ENCODE measurements at regions not wholly inside any gene's neighbourhood (a gene's known extent, or its start where the extent isn't known, plus 50 kb on each side); places are given as distances from the start of the nearest gene placed in this dataset.

GRCh38 chr9:29966247-29966646, 2393.0 kb upstream of the C9orf72 start:
- TF ChIP-seq CTCF (IDR thresholded peaks at IDR 0.05 in 2 of 3, conservative IDR thresholded peaks at IDR 0.05 in 1 of 3; ENCODE audit: borderline replicate concordance in 1 of 3, insufficient read depth in 1 of 3, low read depth in 2 of 3, low read length in 2 of 3), result no peak
- TF ChIP-seq YY1 (IDR thresholded peaks at IDR 0.05; ENCODE audit: extremely low read depth, insufficient replicate concordance, low read depth, low read length), result no peak
- no peak for TF ChIP-seq POLR2A (IDR thresholded peaks at IDR 0.05; ENCODE audit: borderline replicate concordance, extremely low read depth, insufficient read depth, insufficient read length)
- no peak for TF ChIP-seq SIN3A (IDR thresholded peaks at IDR 0.05; ENCODE audit: low read depth)
- no peak for TF ChIP-seq EZH2 (IDR thresholded peaks at IDR 0.05)
